ENCODE measurements at regions not wholly inside any gene's neighbourhood (a gene's known extent, or its start where the extent isn't known, plus 50 kb on each side); places are given as distances from the start of the nearest gene placed in this dataset.
"Not testable (repeated sequence)": the region's sequence is repeated elsewhere in the genome, so short reads cannot be mapped to it uniquely, and the experiment has no call there.

DNA sequence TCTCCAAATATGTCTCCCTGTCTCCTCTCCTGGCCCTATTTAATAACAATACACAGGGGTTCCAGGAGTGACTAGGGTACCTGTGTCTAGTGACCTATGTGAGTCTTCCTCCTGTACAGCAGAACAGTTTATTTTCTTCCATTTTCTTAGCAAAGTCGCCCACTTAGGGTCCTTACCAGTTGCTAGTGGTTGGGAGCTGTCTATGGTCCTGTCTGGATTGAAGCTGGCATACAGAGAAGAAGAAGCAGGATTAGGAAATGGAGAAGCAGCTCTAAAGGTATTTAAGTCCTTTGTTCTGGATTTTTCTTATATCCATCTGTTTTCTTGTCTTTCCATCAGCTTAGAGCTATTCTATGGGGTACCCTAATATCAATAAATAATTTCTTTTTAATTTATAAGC is 587.1 kb upstream of the CPEB2 start:
- no peak overlapping the region for H3K27ac Mint-ChIP-seq
- TF ChIP-seq, protein P1, sequence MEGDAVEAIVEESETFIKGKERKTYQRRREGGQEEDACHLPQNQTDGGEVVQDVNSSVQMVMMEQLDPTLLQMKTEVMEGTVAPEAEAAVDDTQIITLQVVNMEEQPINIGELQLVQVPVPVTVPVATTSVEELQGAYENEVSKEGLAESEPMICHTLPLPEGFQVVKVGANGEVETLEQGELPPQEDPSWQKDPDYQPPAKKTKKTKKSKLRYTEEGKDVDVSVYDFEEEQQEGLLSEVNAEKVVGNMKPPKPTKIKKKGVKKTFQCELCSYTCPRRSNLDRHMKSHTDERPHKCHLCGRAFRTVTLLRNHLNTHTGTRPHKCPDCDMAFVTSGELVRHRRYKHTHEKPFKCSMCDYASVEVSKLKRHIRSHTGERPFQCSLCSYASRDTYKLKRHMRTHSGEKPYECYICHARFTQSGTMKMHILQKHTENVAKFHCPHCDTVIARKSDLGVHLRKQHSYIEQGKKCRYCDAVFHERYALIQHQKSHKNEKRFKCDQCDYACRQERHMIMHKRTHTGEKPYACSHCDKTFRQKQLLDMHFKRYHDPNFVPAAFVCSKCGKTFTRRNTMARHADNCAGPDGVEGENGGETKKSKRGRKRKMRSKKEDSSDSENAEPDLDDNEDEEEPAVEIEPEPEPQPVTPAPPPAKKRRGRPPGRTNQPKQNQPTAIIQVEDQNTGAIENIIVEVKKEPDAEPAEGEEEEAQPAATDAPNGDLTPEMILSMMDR (IDR thresholded peaks at IDR 0.05): no peak
- no peaks in the 10 kb centered on the region for H3K36me3 Mint-ChIP-seq (ENCODE audit: low read depth)
- no peaks in the 10 kb centered on the region for H3K27me3 Mint-ChIP-seq
- no peak overlapping the region for H3K4me3 Mint-ChIP-seq
- H3K9me3 Mint-ChIP-seq: no peaks in the 10 kb centered on the region
- ATAC-seq (ENCODE audit: low read depth) (no peak), DNase-seq (no peak)
- POLR2A ChIA-PET: no interaction called here
- intact Hi-C loops (cut with micrococcal nuclease): no loop called here
- CTCF ChIA-PET: no interaction called here
- no peaks in the 10 kb centered on the region for H3K4me1 Mint-ChIP-seq

DNA sequence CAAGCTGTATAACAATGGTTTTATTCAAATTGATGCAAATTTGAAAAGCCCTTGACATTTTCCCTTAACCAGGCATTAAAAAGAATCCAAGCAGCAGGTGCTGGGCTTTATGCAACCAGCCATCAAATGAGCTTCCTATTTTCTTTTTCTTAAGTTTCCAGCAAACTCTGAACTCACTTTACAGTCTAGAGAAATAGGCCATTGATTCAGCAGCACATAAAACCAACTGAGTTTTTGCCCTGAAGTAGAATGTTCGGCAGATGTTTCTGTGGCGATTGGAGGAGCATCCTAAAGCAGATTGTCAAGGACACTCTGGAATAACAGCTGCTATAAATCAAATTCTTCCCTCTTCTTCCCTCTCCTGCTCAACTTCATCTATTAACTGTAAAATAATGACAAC is 582.8 kb upstream of the CPEB2 start:
- Mint-ChIP-seq H3K4me3 (no peak overlapping the region), H3K36me3 (ENCODE audit: low read depth) (no peaks in the 10 kb centered on the region), H3K27me3 (no peaks in the 10 kb centered on the region), H3K27ac (no peak overlapping the region), H3K9me3 (peaks cover 6% of the 10 kb centered on the region), H3K4me1 (no peaks in the 10 kb centered on the region)
- intact Hi-C loops (cut with micrococcal nuclease): no loop called here
- POLR2A ChIA-PET: no interaction called here
- no peak for ATAC-seq (ENCODE audit: low read depth)
- TF ChIP-seq, protein P1 (IDR thresholded peaks at IDR 0.05): no peak
- no peak for DNase-seq
- CTCF ChIA-PET: no interaction called here

DNA sequence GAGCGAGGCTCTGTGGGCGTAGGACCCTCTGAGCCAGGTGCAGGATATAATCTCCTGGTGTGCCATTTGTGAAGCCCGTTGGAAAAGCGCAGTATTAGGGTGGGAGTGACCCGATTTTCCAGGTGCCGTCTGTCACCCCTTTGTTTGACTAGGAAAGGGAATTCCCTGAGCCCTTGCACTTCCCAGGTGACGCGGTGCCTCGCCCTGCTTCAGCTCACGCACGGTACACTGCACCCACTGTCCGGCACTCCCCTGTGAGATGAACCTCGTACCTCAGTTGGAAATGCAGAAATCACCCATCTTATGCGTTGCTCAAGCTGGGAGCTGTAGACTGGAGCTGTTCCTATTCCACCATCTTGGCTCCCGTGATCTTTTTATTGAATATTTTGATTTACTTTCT is 576.0 kb upstream of the CPEB2 start:
- peaks cover 15% of the 10 kb centered on the region for H3K4me1 Mint-ChIP-seq
- POLR2A ChIA-PET; H3K4me3 Mint-ChIP-seq; H3K9me3 Mint-ChIP-seq; intact Hi-C loops (cut with micrococcal nuclease); ATAC-seq (ENCODE audit: low read depth); CTCF ChIA-PET; DNase-seq; H3K27me3 Mint-ChIP-seq; H3K36me3 Mint-ChIP-seq (ENCODE audit: low read depth); H3K27ac Mint-ChIP-seq: not testable (repeated sequence)

DNA sequence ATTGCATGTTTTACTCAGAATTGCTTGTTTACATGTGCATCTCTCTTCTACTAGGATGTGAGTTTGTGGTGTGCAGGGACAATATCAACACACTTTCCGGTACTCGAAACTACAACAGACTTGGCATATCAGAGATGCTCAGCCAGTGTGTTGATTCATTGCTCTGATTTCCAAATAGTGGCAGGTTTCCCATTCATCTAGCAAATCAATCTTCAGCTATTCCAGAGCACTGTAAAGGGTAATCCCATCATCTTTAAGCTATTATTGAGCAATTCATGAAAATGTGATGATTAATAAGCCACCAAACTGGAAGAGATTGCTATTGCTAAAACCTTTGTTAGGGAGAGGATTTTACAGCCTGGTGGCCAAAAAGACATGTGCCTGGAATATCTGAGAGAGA is 574.2 kb upstream of the CPEB2 start:
- Mint-ChIP-seq H3K27me3 (peaks cover 2% of the 10 kb centered on the region), H3K27ac (no peak overlapping the region), H3K4me1 (peaks cover 23% of the 10 kb centered on the region), H3K36me3 (ENCODE audit: low read depth) (no peaks in the 10 kb centered on the region), H3K9me3 (no peaks in the 10 kb centered on the region), H3K4me3 (no peak overlapping the region)
- TF ChIP-seq, protein P1 (IDR thresholded peaks at IDR 0.05): no peak
- DNase-seq (no peak), ATAC-seq (ENCODE audit: low read depth) (no peak)
- intact Hi-C loops (cut with micrococcal nuclease): no loop called here
- ChIA-PET POLR2A (no interaction called here), CTCF (no interaction called here)

DNA sequence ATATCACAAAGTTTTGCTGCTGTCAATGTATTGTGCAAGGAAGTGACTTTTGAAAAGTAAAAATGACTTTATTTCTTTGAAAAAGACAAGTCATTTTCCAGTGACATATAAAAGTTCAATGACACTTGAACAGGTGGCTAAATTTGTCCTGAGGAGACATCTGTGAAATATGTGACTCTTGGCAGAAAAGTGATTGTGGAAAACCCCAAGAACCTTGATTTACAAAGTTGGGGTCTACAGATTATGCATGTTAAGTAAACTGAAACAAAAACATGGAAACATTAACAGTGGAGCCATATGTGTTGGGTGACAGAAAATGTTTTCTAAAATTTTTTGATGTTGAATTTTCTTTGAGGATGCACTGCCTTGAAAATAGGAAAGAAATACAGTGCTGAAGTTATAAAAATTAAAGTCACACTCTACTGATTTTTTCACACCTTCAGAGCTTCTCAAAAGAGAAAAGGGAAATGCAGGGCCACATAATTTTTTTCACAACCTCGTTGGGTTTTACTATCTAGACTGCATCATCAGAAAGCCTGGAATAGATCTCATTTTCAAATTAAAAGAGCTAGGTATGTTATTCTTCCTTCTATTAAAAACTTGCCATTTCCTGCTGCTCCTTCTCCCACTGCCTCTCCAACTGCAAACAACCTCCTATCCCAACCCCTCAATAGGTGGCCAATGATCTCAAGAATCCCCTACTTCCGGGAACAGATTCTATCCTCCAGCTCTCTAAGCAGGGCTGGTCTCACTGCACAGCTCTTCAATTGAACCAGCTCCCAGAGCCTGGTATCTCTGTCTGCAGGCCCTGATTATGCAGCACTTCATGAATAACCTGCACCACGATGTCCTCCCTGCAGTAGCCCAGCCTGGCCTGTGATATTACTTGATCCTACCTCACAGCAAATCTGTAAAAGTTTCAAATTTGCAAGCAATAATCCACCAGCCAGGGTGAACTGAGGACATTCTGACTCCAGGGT is 570.8 kb upstream of the CPEB2 start:
- no peak overlapping the region for H3K4me3 Mint-ChIP-seq
- peaks cover 2% of the 10 kb centered on the region for H3K27me3 Mint-ChIP-seq
- intact Hi-C loops (cut with micrococcal nuclease): loop anchor here (5.0 kb wide), 1 partner anchor 289 kb away; no protein-coding TSS in a partner anchor
- H3K9me3 Mint-ChIP-seq: no peaks in the 10 kb centered on the region
- DNase-seq: no peak
- ChIA-PET CTCF (no interaction called here), POLR2A (interaction anchor here (0.6 kb wide), 1 partner anchor 120 kb away, joined by 3 read pairs; no protein-coding TSS in a partner anchor)
- H3K36me3 Mint-ChIP-seq (ENCODE audit: low read depth): no peaks in the 10 kb centered on the region
- TF ChIP-seq, protein P1 (IDR thresholded peaks at IDR 0.05): no peak
- peak; percentile 21 for ATAC-seq (ENCODE audit: low read depth)
- peaks cover 23% of the 10 kb centered on the region for H3K4me1 Mint-ChIP-seq
- no peak overlapping the region for H3K27ac Mint-ChIP-seq

All from activated B cell treated with CpG ODN at 0.5 μM for 24 hours (primary cell).